ENCODE measurements at regions not wholly inside any gene's neighbourhood (a gene's known extent, or its start where the extent isn't known, plus 50 kb on each side); places are given as distances from the start of the nearest gene placed in this dataset.

- no peak for DNase-seq (ENCODE audit: low spot score)
- Histone ChIP-seq H3K36me3 (no peaks in the 10 kb centered on the region), H3K27me3 (replicated peaks; ENCODE audit: insufficient read depth) (no peaks in the 10 kb centered on the region), H3K9me3 (no peaks in the 10 kb centered on the region), H3K4me3 (no peak overlapping the region), H3K4me1 (replicated peaks) (no peaks in the 10 kb centered on the region), H3K27ac (no peak overlapping the region)
- intact Hi-C loops (cut with DNase I), result no loop called here
- 93% methylated on average over 25 of the region's 25 CpGs for WGBS
- TF ChIP-seq POLR2A (IDR thresholded peaks at IDR 0.05) (no peak), POLR2AphosphoS5 (IDR thresholded peaks at IDR 0.05) (no peak)
Measured at GRCh38 chr6:51410453-51410852, 591.8 kb downstream of the TFAP2B start.

- no peak for DNase-seq (ENCODE audit: low spot score)
- H3K9me3 ChIP-seq, result no peaks in the 10 kb centered on the region
- WGBS, result 60% methylated on average over 4 of the region's 4 CpGs
- no peaks in the 10 kb centered on the region for H3K36me3 ChIP-seq
- H3K27me3 ChIP-seq (replicated peaks; ENCODE audit: insufficient read depth), result no peaks in the 10 kb centered on the region
- no peak overlapping the region for H3K4me3 ChIP-seq
- H3K4me1 ChIP-seq (replicated peaks), result no peaks in the 10 kb centered on the region
- intact Hi-C loops (cut with DNase I), result no loop called here
- H3K27ac ChIP-seq, result no peak overlapping the region
- TF ChIP-seq, protein P1, sequence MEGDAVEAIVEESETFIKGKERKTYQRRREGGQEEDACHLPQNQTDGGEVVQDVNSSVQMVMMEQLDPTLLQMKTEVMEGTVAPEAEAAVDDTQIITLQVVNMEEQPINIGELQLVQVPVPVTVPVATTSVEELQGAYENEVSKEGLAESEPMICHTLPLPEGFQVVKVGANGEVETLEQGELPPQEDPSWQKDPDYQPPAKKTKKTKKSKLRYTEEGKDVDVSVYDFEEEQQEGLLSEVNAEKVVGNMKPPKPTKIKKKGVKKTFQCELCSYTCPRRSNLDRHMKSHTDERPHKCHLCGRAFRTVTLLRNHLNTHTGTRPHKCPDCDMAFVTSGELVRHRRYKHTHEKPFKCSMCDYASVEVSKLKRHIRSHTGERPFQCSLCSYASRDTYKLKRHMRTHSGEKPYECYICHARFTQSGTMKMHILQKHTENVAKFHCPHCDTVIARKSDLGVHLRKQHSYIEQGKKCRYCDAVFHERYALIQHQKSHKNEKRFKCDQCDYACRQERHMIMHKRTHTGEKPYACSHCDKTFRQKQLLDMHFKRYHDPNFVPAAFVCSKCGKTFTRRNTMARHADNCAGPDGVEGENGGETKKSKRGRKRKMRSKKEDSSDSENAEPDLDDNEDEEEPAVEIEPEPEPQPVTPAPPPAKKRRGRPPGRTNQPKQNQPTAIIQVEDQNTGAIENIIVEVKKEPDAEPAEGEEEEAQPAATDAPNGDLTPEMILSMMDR (IDR thresholded peaks at IDR 0.05), result no peak
- TF ChIP-seq POLR2A (IDR thresholded peaks at IDR 0.05), result no peak
- no peak for TF ChIP-seq POLR2AphosphoS5 (IDR thresholded peaks at IDR 0.05)
Measured at GRCh38 chr6:51411496-51412125, 592.9 kb downstream of the TFAP2B start.

GRCh38 chr6:51414361-51414760 lies 595.7 kb downstream of the TFAP2B start:
- Histone ChIP-seq H3K4me3 (no peak overlapping the region), H3K9me3 (no peaks in the 10 kb centered on the region), H3K27ac (no peak overlapping the region), H3K27me3 (replicated peaks; ENCODE audit: insufficient read depth) (no peaks in the 10 kb centered on the region), H3K4me1 (replicated peaks) (no peaks in the 10 kb centered on the region), H3K36me3 (no peaks in the 10 kb centered on the region)
- intact Hi-C loops (cut with DNase I), result no loop called here
- TF ChIP-seq POLR2AphosphoS5 (IDR thresholded peaks at IDR 0.05) (no peak), POLR2A (IDR thresholded peaks at IDR 0.05) (no peak)
- TF ChIP-seq, protein P1 (IDR thresholded peaks at IDR 0.05), result no peak
- 75% methylated on average over 2 of the region's 2 CpGs for WGBS
- DNase-seq (ENCODE audit: low spot score), result no peak

DNA sequence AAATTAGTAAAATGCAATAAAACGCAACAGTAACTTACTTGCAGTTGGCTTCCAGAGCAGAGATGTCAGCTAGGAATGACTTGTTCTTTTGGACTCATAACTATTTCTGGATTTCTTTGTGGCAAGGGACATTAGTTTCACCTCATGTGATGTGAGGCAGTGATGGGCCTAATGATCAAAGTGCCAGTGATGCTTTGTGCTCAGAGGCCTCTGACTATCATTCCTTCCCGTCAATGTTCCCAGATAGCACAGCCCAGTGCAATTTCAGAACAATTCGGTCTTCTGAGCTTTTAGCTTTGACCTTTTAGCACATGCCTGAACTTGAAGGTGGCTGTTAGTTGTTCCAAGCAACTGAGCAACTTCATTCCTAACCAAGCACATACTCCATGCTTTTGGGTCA lies 596.8 kb downstream of the TFAP2B start:
- intact Hi-C loops (cut with DNase I), result no loop called here
- Histone ChIP-seq H3K36me3 (no peaks in the 10 kb centered on the region), H3K9me3 (no peaks in the 10 kb centered on the region), H3K27ac (no peak overlapping the region), H3K4me3 (no peak overlapping the region), H3K27me3 (replicated peaks; ENCODE audit: insufficient read depth) (no peaks in the 10 kb centered on the region), H3K4me1 (replicated peaks) (no peaks in the 10 kb centered on the region)
- TF ChIP-seq POLR2A (IDR thresholded peaks at IDR 0.05) (no peak), POLR2AphosphoS5 (IDR thresholded peaks at IDR 0.05) (no peak)
- TF ChIP-seq, protein P1 (IDR thresholded peaks at IDR 0.05), result no peak
- 59% methylated on average over 3 of the region's 3 CpGs for WGBS
- no peak for DNase-seq (ENCODE audit: low spot score)

GRCh38 chr6:51429017-51429712 lies 610.5 kb downstream of the TFAP2B start:
- H3K4me3 ChIP-seq, result no peak overlapping the region

More at GRCh38 chr6:51429017-51429712, 610.5 kb downstream of the TFAP2B start:
- WGBS, result 77% methylated on average over 7 of the region's 7 CpGs
- no peaks in the 10 kb centered on the region for H3K4me1 ChIP-seq (replicated peaks)
- no peak for DNase-seq (ENCODE audit: low spot score)
- H3K9me3 ChIP-seq, result no peaks in the 10 kb centered on the region
- no peaks in the 10 kb centered on the region for H3K36me3 ChIP-seq
- intact Hi-C loops (cut with DNase I), result no loop called here
- TF ChIP-seq, protein P1 (IDR thresholded peaks at IDR 0.05), result no peak
- TF ChIP-seq POLR2AphosphoS5 (IDR thresholded peaks at IDR 0.05) (no peak), POLR2A (IDR thresholded peaks at IDR 0.05) (no peak)
- no peaks in the 10 kb centered on the region for H3K27me3 ChIP-seq (replicated peaks; ENCODE audit: insufficient read depth)
- no peak overlapping the region for H3K27ac ChIP-seq

All from prostate gland (tissue), 2 donors.